IPS DF 19.7 (cell line): ENCODE measurements at regions not wholly inside any gene's neighbourhood (a gene's known extent, or its start where the extent isn't known, plus 50 kb on each side); places are given as distances from the start of the nearest gene placed in this dataset.
"Not testable (repeated sequence)": the region's sequence is repeated elsewhere in the genome, so short reads cannot be mapped to it uniquely, and the experiment has no call there.

Experiments
- DNase-seq: peaks from one replicate; pipeline ENCODE4 v3.0.0-alpha.2; 2013; ENCODE audit warnings: low read depth, low spot score

- not testable (repeated sequence) for DNase-seq
These were observed 1520.7 kb upstream of the TPTE start for GRCh38 chr21:9000671-9001070.

DNA sequence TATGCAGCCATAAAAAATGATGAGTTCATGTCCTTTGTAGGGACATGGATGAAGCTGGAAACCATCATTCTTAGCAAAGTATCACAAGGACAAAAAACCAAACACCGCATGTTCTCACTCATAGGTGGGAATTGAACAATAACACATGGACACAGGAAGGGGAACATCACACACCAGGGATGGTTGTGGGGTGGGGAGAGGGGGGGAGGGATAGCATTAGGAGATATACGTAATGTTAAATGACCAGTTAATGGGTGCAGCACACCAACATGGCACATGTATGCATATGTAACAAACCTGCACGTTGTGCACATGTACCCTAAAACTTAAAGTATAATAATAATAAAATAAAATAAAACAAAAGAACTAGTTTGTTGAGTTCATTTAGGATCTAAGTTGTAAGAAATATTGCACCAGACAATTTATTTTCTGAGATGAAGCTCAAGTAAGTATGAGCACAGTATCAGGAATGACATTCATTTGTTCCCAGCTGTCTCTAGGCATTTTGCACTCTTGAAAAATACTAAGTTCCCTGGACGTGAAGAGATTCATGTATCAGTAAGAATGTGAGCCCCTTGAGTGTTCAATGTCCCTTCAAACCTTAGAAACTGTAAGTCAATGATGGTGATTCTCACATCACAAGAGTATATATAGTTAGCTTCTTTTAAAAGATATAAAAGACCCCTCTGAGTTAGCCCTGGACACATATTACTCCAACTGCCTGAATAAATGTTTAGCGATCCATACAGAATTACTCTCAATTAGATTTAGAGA is 1519.3 kb upstream of the TPTE start:
- not testable (repeated sequence) for DNase-seq

GRCh38 chr21:9003909-9004814 is 1517.2 kb upstream of the TPTE start:
- not testable (repeated sequence) for DNase-seq

- DNase-seq, result not testable (repeated sequence)
These were observed 1516.4 kb upstream of the TPTE start for GRCh38 chr21:9004815-9005518.

GRCh38 chr21:9005671-9006070 is 1515.7 kb upstream of the TPTE start:
- not testable (repeated sequence) for DNase-seq

DNA sequence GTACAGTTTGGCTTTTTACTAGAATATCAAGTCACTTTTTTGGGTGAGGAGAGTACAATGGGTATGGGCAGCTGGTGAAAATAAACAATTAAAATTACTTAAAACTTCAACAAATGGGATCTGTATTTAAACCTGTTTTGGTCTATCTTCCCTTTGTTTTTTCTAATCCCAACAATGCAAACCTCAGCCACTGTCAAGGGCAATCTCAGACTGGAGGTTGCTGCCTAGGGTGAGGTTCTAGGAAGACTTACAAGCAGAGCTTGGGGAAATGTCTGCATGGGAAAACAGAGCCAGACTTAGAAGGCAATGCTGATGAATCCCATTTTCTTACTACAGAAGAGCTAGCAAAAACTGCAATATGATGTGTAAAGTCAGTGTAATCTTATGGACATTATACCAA is 1515.3 kb upstream of the TPTE start:
- not testable (repeated sequence) for DNase-seq

DNA sequence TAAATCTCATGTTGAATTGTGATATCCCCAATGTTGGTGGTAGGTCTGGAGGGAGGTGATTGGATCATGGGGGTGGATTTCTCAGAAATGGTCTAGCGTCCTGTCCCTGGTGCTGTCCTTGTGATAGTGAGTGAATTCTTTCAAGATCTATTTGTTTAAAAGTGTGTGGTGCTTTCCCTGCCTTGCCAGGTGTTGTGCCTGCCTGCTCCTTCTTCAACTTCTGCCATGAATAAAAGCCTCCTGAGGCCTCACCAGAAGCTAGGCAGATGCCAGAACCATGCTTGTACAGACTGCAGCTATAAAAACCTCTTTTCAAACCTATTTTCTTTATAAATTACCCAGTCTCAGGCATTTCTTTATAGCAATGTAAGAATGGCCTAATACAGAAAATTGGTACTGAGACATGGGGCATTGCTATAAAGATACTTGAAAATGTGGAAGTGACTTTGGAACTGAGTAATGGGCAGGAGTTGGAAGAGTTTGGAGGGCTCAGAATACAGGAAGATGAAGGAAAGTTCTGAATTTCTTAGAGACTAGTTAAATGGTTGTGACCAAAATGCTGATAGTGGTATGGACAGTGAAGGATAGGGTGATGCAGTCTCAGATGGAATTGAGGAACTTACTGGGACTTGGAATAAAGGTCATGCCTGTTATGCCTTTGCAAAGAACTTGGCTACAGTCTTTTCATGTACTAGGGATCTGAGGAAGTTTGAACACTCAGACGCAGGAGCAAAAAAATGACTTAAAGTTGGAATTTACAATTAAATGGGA is 1514.6 kb upstream of the TPTE start:
- DNase-seq, result not testable (repeated sequence)

DNA sequence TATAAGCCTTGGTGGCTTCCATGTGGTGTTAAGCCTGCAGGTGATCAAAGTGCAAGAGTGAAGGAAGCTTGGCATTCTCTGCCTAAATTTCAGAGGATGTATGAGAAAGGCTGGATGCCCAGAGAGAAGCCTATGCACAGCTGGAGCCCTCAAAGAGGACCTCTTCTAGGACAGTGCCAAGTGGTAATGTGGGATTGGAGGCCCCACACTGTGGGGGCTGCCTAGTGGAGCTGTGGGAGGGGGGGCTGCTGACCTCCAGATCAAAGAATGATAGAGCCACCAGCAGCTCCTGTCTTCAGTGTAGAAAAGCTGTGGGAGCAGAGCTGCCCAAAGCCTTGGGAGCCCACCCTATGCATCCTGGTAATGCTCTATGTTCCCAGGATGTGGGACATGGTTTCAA is 1512.7 kb upstream of the TPTE start:
- no peak for DNase-seq

DNA sequence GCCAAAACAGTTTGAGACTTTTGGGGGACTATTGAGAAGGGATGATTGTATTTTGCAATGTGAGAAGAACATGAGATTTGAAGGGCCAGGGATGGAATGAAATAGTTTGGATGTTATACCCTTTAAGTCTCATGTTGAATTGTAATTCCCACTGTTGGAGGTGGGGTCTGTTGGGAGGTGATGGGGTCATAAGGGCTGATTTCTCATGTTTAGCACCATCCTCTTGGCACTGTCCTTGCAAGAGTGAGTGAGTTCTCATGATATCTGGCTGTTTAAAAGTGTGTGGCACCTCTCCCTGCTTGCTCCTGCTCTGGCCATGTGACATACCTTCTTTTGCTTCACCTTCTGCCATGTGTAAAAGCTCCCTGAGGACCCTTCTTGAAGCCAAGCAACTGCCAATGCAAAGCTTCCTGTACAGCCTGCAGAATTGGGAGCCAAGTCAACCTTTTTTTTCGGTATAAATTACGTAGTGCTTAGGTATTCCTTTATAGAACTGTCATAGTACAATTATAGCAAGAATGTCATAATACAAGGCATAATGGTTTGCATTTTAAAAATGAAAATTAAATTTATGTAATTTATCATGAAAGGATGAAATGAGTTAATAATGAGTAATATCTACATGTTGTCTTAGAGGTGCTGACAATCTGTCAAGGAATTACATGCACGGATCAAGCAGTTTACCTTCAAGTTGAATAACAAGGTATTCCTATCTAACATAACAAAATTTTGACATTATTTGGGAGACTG is 1511.9 kb upstream of the TPTE start:
- not testable (repeated sequence) for DNase-seq

DNA sequence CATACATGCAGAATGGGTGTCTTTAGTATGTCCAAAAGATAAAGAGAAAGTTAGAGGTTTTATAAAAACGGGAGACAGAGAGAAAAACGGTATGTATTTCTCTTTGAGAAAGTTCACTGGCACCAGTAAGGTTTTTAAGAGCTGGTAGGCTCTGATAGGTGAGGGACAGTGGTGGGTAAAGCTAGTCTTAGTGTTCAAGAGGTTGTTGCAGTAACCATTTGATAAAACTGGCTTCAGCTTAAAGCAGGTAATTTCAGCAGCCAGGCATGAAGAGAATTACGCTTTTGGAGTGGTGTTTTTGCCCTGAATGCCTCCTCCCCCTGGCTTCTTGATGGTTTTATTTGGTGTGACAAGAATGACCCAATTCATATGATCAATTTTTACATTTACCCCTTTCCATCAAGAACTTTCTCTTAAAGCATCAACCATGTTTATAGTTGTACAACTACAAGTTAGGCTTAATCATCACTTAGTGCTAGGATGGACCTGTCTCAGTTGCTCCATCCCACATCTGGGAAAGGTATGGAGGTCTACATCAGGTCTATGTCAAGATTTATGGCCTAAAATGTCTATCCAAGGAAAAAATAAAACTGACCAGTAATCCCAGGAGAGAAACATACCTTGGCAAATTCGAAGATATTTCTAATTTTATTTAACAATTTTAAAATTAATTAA is 1511.1 kb upstream of the TPTE start:
- not testable (repeated sequence) for DNase-seq

DNA sequence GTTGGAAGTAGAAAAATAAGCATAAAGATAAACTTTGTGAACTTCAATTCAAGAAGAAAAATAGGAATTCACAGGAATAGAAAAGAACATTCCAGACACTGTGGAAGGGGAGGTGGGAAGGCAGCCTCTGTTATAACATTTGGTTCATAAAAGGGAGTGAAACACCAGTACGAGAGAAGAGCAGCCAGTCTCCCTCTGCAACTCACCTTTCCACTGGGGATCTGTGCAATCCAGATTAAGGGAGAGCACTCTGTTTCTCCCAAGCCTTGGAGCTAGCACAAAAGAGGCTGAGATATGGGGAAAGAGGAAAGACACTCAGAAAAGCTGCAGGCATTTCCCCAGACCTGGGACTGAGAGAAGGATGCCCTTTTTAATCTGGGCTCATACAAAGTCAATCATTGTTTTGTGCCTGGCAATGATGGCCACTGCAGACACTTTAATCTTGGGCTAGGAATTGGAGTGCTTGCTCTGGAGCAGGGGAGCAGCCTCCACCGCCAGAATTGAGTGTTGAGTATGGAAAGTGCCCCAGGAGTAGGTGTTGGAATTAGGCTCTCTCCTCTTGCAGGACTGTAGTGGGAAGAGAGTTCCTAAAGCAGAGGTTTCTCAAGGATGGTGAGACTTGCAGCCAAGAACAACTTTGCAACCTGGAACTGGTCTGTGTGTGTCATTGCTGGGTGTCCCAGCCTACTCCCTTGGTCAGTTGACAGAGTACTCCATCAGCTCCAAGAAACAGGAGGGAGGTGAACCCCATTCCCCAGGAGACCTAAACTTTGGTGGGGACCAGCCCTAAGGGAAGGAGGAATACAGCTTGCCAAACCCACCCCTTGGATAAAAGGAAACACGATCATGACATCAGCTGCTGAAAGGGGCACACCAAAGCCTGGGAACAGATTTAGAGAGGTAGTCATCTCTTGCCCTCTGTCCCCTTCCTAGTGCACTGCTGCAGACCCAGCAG is 1510.2 kb upstream of the TPTE start:
- not testable (repeated sequence) for DNase-seq

- not testable (repeated sequence) for DNase-seq
These were observed 1509.5 kb upstream of the TPTE start for GRCh38 chr21:9011916-9012315.

- DNase-seq, result not testable (repeated sequence)
These were observed 1507.7 kb upstream of the TPTE start for GRCh38 chr21:9013502-9014242.

DNA sequence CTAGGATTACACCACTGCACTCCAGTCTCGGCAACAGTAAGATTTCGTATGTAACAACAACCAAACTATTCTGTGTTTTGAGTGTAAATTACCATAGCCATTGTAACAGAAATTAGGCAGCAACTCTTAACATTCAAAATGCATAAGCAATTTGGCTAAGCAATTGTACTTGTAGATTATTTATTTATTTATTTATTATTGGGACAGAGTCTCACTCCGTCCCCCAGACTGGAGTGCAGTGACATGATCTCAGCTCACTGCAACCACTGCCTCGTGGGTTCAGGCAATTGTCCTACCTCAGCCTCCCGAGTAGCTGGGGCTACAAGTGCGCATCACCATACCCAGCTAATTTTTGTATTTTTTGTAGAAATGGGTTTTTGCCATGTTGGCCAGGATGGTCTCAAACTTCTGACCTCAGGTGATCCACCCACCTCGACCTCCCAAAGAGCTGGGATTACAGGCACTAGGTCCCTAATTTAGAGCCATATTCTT is 1507.1 kb upstream of the TPTE start:
- DNase-seq, result not testable (repeated sequence)

- not testable (repeated sequence) for DNase-seq
These were observed 1505.7 kb upstream of the TPTE start for GRCh38 chr21:9015483-9016197.

DNA sequence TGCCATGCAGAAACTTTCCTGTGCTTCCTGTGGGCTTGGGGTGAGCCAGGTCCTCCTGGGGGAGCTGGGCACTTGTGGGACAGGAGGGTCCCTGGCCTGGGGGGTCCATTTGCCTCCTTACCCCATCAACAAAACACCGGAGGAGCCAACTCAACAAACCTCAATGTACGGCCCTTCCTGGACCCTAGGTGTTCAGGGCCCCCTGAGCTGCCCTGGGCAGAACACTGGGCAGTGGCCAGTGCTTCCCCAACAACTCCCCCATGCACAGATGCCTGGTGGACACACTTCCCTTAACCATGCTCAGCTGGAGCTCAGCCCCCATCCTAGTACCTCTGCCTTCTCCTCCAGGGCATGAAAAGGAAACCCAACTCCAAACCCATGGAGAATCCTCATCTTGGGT is 1504.2 kb upstream of the TPTE start:
- DNase-seq, result not testable (repeated sequence)

DNA sequence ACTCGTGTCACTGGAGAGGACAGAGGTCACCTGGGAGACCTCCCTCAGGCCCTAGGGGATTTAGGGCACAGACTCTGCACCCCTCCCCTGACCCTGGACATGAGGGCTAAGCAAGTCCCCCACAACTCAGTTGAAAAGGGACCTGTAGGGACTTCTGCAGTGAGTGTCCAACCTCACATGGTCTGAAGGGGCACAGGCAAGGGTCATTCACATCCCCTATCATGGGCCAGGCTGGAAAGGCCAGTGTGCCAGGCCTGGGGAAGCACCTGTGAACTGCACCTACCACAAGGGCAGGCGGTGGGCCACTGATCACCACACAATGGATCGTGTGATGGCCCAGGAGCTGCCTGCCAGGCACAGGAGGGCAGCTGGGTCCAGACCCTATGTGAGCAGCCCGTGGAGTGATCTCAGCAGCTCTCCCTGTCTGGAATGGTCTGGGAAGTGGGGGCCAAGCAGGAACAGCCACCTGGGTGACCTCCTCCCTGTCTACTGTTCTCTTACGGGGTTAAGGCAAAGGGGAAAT is 1502.6 kb upstream of the TPTE start:
- not testable (repeated sequence) for DNase-seq
